Testis (tissue), 2 donors: ENCODE measurements at regions not wholly inside any gene's neighbourhood (a gene's known extent, or its start where the extent isn't known, plus 50 kb on each side); places are given as distances from the start of the nearest gene placed in this dataset.

Experiments used
- POLR2A ChIP-seq: fragments of 450-650 bp; IDR thresholded peaks from one replicate; pipeline ENCODE4 v1.6.1; 2017; ENCODE audit warnings: antibody characterized with exemption, mild to moderate bottlenecking, moderate library complexity
- TF ChIP-seq, protein P1 (sequence below), 3 experiments: fragments of 450-650 bp in 2 of 3; fragments of 200-600 bp in 1 of 3; sonication (generic) in 1 of 3; IDR thresholded peaks; one replicate each; pipeline ENCODE4 v1.5.1; 2016 to 2019; ENCODE audit warnings: antibody characterized with exemption in 3 of 3, mild to moderate bottlenecking in 2 of 3, moderate library complexity in 1 of 3

DNA sequence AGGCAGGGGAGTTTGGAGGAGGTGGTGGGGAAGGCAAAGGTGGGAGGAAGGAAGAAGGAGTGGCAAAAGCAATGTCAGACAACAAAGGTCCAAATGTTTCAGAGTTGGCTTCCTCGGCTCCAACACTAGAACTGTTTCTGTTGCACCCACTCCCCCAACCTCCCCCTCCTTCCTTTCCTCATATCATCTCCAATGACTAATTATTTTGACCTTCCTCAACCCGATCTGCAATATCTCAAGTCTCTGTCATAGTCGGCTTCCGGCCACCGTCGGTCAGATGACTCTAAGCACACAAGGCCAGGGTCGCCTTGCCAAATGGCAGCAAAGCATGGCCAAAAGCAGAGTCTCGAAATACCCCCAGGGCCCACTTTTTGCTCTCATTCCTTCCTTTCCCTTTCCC, 637.0 kb upstream of the TBX3 start:
- TF ChIP-seq, protein P1, sequence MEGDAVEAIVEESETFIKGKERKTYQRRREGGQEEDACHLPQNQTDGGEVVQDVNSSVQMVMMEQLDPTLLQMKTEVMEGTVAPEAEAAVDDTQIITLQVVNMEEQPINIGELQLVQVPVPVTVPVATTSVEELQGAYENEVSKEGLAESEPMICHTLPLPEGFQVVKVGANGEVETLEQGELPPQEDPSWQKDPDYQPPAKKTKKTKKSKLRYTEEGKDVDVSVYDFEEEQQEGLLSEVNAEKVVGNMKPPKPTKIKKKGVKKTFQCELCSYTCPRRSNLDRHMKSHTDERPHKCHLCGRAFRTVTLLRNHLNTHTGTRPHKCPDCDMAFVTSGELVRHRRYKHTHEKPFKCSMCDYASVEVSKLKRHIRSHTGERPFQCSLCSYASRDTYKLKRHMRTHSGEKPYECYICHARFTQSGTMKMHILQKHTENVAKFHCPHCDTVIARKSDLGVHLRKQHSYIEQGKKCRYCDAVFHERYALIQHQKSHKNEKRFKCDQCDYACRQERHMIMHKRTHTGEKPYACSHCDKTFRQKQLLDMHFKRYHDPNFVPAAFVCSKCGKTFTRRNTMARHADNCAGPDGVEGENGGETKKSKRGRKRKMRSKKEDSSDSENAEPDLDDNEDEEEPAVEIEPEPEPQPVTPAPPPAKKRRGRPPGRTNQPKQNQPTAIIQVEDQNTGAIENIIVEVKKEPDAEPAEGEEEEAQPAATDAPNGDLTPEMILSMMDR (IDR thresholded peaks at IDR 0.05): no peak
- no peak for TF ChIP-seq POLR2A
